Thyroid gland (tissue), 4 donors: ENCODE measurements at regions not wholly inside any gene's neighbourhood (a gene's known extent, or its start where the extent isn't known, plus 50 kb on each side); places are given as distances from the start of the nearest gene placed in this dataset.

ENCODE experiments used
- CTCF ChIP-seq, 6 experiments: fragments of 200-600 bp in 3 of 6; fragments of 450-650 bp in 3 of 6; sonication (generic) in 3 of 6; IDR thresholded peaks; one replicate each; pipeline ENCODE4 v1.5.1; 2016 to 2019; ENCODE audit warnings: antibody characterized with exemption in 6 of 6, mild to moderate bottlenecking in 2 of 6, inconsistent platforms in 1 of 6, moderate library complexity in 1 of 6
- POLR2A ChIP-seq, 2 donors: fragments of 450-650 bp; IDR thresholded peaks; one replicate each; pipeline ENCODE4 v1.6.1; 2017; ENCODE audit warnings: antibody characterized with exemption in 2 of 2, mild to moderate bottlenecking in 2 of 2, moderate library complexity in 1 of 2

- TF ChIP-seq CTCF (IDR thresholded peaks at IDR 0.05) (no peak), POLR2A (IDR thresholded peaks at IDR 0.05) (no peak)
These were observed 365.4 kb upstream of the CAMK1G start for GRCh38 chr1:209218113-209218512.
